GM21786 (cell line): ENCODE measurements at regions not wholly inside any gene's neighbourhood (a gene's known extent, or its start where the extent isn't known, plus 50 kb on each side); places are given as distances from the start of the nearest gene placed in this dataset.
"Not testable (repeated sequence)": the region's sequence is repeated elsewhere in the genome, so short reads cannot be mapped to it uniquely, and the experiment has no call there.

Experiments
- ATAC-seq: cut with Tn5 transposase; IDR thresholded peaks from one replicate; pipeline ENCODE4 v1.9.1; 2021; ENCODE audit not compliant: unreplicated experiment

- no peak for ATAC-seq
Observed at GRCh38 chrX:93468075-93468474, 205.3 kb downstream of the NAP1L3 start.

GRCh38 chrX:93466383-93466782, 207.0 kb downstream of the NAP1L3 start:
- ATAC-seq, result no peak

- ATAC-seq, result no peak
Observed at GRCh38 chrX:93461060-93461459, 212.3 kb downstream of the NAP1L3 start.

- no peak for ATAC-seq
Observed at GRCh38 chrX:93454509-93454908, 218.9 kb downstream of the NAP1L3 start.

- ATAC-seq, result not testable (repeated sequence)
Observed at GRCh38 chrX:93434721-93435120, 238.7 kb downstream of the NAP1L3 start.

- ATAC-seq, result no peak
Observed at GRCh38 chrX:93428497-93428896, 244.9 kb downstream of the NAP1L3 start.

GRCh38 chrX:93422693-93423092, 250.7 kb downstream of the NAP1L3 start:
- ATAC-seq, result peak; percentile 88

GRCh38 chrX:93420525-93421082, 252.8 kb downstream of the NAP1L3 start:
- no peak for ATAC-seq

GRCh38 chrX:93420090-93420489, 253.3 kb downstream of the NAP1L3 start:
- ATAC-seq, result no peak

GRCh38 chrX:93419642-93420041, 253.7 kb downstream of the NAP1L3 start:
- no peak for ATAC-seq

GRCh38 chrX:93404121-93404520, 269.3 kb downstream of the NAP1L3 start:
- no peak for ATAC-seq

- ATAC-seq, result no peak
Observed at GRCh38 chrX:93354651-93355050, 318.7 kb downstream of the NAP1L3 start.

- ATAC-seq, result no peak
Observed at GRCh38 chrX:93346309-93346708, 327.1 kb downstream of the NAP1L3 start.

- not testable (repeated sequence) for ATAC-seq
Observed at GRCh38 chrX:93344287-93344686, 329.1 kb downstream of the NAP1L3 start.

- no peak for ATAC-seq
Observed at GRCh38 chrX:93332329-93332728, 341.0 kb downstream of the NAP1L3 start.

GRCh38 chrX:93322110-93322509, 351.3 kb downstream of the NAP1L3 start:
- no peak for ATAC-seq

GRCh38 chrX:93319609-93320008, 353.8 kb downstream of the NAP1L3 start:
- ATAC-seq, result no peak
